BLaER1 (cell line): ENCODE measurements at regions not wholly inside any gene's neighbourhood (a gene's known extent, or its start where the extent isn't known, plus 50 kb on each side); places are given as distances from the start of the nearest gene placed in this dataset.

Experiments used
- H3K27ac ChIP-seq: shearing (Covaris generic); formaldehyde crosslinking; 2 replicates; pipeline ENCODE4 v1.8.1; 2022
- H3K27me3 ChIP-seq: shearing (Covaris generic); formaldehyde crosslinking; 2 replicates; pipeline ENCODE4 v1.8.1; 2022
- H3K36me3 ChIP-seq: shearing (Covaris generic); formaldehyde crosslinking; 2 replicates; pipeline ENCODE4 v1.8.1; 2022
- H3K4me1 ChIP-seq: shearing (Covaris generic); formaldehyde crosslinking; 2 replicates; pipeline ENCODE4 v1.8.1; 2022
- H3K4me2 ChIP-seq: shearing (Covaris generic); formaldehyde crosslinking; 2 replicates; pipeline ENCODE4 v1.8.1; 2022
- H3K4me3 ChIP-seq: shearing (Covaris generic); formaldehyde crosslinking; 2 replicates; pipeline ENCODE4 v1.8.1; 2022
- H3K9ac ChIP-seq: shearing (Covaris generic); formaldehyde crosslinking; 2 replicates; pipeline ENCODE4 v1.8.1; 2022
- H3K9me3 ChIP-seq: shearing (Covaris generic); formaldehyde crosslinking; 2 replicates; pipeline ENCODE4 v1.8.1; 2022
- H4K20me1 ChIP-seq: shearing (Covaris generic); formaldehyde crosslinking; 2 replicates; pipeline ENCODE4 v1.8.1; 2022
- Cebpa-rat ChIP-seq: shearing (Covaris generic); IDR thresholded peaks from 2 replicates; pipeline ENCODE4 v1.8.1; 2022

- H3K27me3 ChIP-seq: no peaks in the 10 kb centered on the region
- H3K36me3 ChIP-seq: no peaks in the 10 kb centered on the region
- 0 out of 2 replicates have a peak, but pooled peaks cover 4% of the 10 kb centered on the region for H3K9me3 ChIP-seq
- no peaks in the 10 kb centered on the region for H3K4me1 ChIP-seq
- no peak overlapping the region for H3K27ac ChIP-seq
- H3K4me2 ChIP-seq: no peak overlapping the region
- TF ChIP-seq Cebpa-rat: no peak
- no peaks in the 10 kb centered on the region for H4K20me1 ChIP-seq
- no peak overlapping the region for H3K4me3 ChIP-seq
- H3K9ac ChIP-seq: no peak overlapping the region
These were observed 88.0 kb upstream of the RAB27B start for GRCh38 chr18:54740136-54740846.

- Histone ChIP-seq H3K4me1 (no peaks in the 10 kb centered on the region), H3K4me2 (no peak overlapping the region), H3K27me3 (no peaks in the 10 kb centered on the region), H4K20me1 (no peaks in the 10 kb centered on the region), H3K36me3 (no peaks in the 10 kb centered on the region), H3K9ac (no peak overlapping the region), H3K4me3 (no peak overlapping the region), H3K27ac (no peak overlapping the region), H3K9me3 (0 out of 2 replicates have a peak, but pooled peaks cover 4% of the 10 kb centered on the region)
- TF ChIP-seq Cebpa-rat: no peak
These were observed 86.2 kb upstream of the RAB27B start for GRCh38 chr18:54742120-54742519.

- Histone ChIP-seq H3K27me3 (no peaks in the 10 kb centered on the region), H3K4me1 (no peaks in the 10 kb centered on the region), H4K20me1 (no peaks in the 10 kb centered on the region), H3K9me3 (0 out of 2 replicates have a peak, but pooled peaks cover 4% of the 10 kb centered on the region), H3K27ac (no peak overlapping the region), H3K4me3 (no peak overlapping the region), H3K9ac (no peak overlapping the region), H3K4me2 (no peak overlapping the region), H3K36me3 (no peaks in the 10 kb centered on the region)
- no peak for TF ChIP-seq Cebpa-rat
These were observed 85.3 kb upstream of the RAB27B start for GRCh38 chr18:54742659-54743604.

GRCh38 chr18:54743605-54743995 is 84.7 kb upstream of the RAB27B start:
- Histone ChIP-seq H3K36me3 (no peaks in the 10 kb centered on the region), H4K20me1 (no peaks in the 10 kb centered on the region), H3K9ac (no peak overlapping the region), H3K4me3 (no peak overlapping the region), H3K4me2 (no peak overlapping the region), H3K27ac (no peak overlapping the region), H3K27me3 (no peaks in the 10 kb centered on the region), H3K9me3 (no peaks in the 10 kb centered on the region), H3K4me1 (no peaks in the 10 kb centered on the region)
- no peak for TF ChIP-seq Cebpa-rat

GRCh38 chr18:54749291-54749690 is 79.0 kb upstream of the RAB27B start:
- Histone ChIP-seq H3K27me3 (no peaks in the 10 kb centered on the region), H3K4me1 (no peaks in the 10 kb centered on the region), H3K27ac (no peak overlapping the region), H3K4me2 (no peak overlapping the region), H3K36me3 (no peaks in the 10 kb centered on the region), H3K4me3 (no peak overlapping the region), H3K9ac (no peak overlapping the region), H3K9me3 (no peaks in the 10 kb centered on the region), H4K20me1 (no peaks in the 10 kb centered on the region)
- no peak for TF ChIP-seq Cebpa-rat

GRCh38 chr18:54750350-54750749 is 77.9 kb upstream of the RAB27B start:
- no peak for TF ChIP-seq Cebpa-rat
- no peaks in the 10 kb centered on the region for H3K9me3 ChIP-seq
- H3K27me3 ChIP-seq: no peaks in the 10 kb centered on the region
- no peak overlapping the region for H3K4me3 ChIP-seq
- no peak overlapping the region for H3K9ac ChIP-seq
- H3K4me2 ChIP-seq: no peak overlapping the region
- no peaks in the 10 kb centered on the region for H3K36me3 ChIP-seq
- no peaks in the 10 kb centered on the region for H4K20me1 ChIP-seq
- no peak overlapping the region for H3K27ac ChIP-seq
- H3K4me1 ChIP-seq: no peaks in the 10 kb centered on the region

GRCh38 chr18:54752185-54752584 is 76.1 kb upstream of the RAB27B start:
- Histone ChIP-seq H4K20me1 (no peaks in the 10 kb centered on the region), H3K4me1 (no peaks in the 10 kb centered on the region), H3K9me3 (no peaks in the 10 kb centered on the region), H3K27ac (no peak overlapping the region), H3K4me3 (no peak overlapping the region), H3K4me2 (no peak overlapping the region), H3K36me3 (no peaks in the 10 kb centered on the region), H3K27me3 (no peaks in the 10 kb centered on the region), H3K9ac (no peak overlapping the region)
- TF ChIP-seq Cebpa-rat: no peak

- TF ChIP-seq Cebpa-rat: no peak
- H3K27ac ChIP-seq: no peak overlapping the region
- H3K36me3 ChIP-seq: no peaks in the 10 kb centered on the region; the same call in 1 of the 2 replicates
- peaks cover 11% of the 10 kb centered on the region; the same call in 1 of the 2 replicates for H3K9me3 ChIP-seq
- no peaks in the 10 kb centered on the region for H3K27me3 ChIP-seq
- no peak overlapping the region for H3K4me3 ChIP-seq
- no peaks in the 10 kb centered on the region for H4K20me1 ChIP-seq
- H3K9ac ChIP-seq: no peak overlapping the region
- H3K4me1 ChIP-seq: no peaks in the 10 kb centered on the region
- H3K4me2 ChIP-seq: no peak overlapping the region
These were observed 72.8 kb upstream of the RAB27B start for GRCh38 chr18:54755456-54755855.

GRCh38 chr18:54762386-54762785 is 65.9 kb upstream of the RAB27B start:
- peaks cover 28% of the 10 kb centered on the region for H3K4me1 ChIP-seq
- H3K27me3 ChIP-seq: no peaks in the 10 kb centered on the region
- peaks cover 14% of the 10 kb centered on the region; the same call in 1 of the 2 replicates for H3K9me3 ChIP-seq
- no peaks in the 10 kb centered on the region; the same call in 1 of the 2 replicates for H3K36me3 ChIP-seq
- H3K9ac ChIP-seq: no peak overlapping the region
- peak overlapping the region; percentile 66 for H3K4me2 ChIP-seq
- TF ChIP-seq Cebpa-rat: no peak
- H3K4me3 ChIP-seq: no peak overlapping the region
- H4K20me1 ChIP-seq: no peaks in the 10 kb centered on the region
- H3K27ac ChIP-seq: no peak overlapping the region

GRCh38 chr18:54764786-54765185 is 63.5 kb upstream of the RAB27B start:
- Histone ChIP-seq H3K4me3 (no peak overlapping the region), H3K36me3 (no peaks in the 10 kb centered on the region), H4K20me1 (no peaks in the 10 kb centered on the region), H3K27ac (no peak overlapping the region), H3K9me3 (peaks cover 8% of the 10 kb centered on the region; the same call in 1 of the 2 replicates), H3K4me2 (no peak overlapping the region), H3K9ac (no peak overlapping the region), H3K4me1 (peaks cover 28% of the 10 kb centered on the region), H3K27me3 (no peaks in the 10 kb centered on the region)
- TF ChIP-seq Cebpa-rat: no peak
